M059J (cell line): ENCODE measurements at regions not wholly inside any gene's neighbourhood (a gene's known extent, or its start where the extent isn't known, plus 50 kb on each side); places are given as distances from the start of the nearest gene placed in this dataset.
"Not testable (repeated sequence)": the region's sequence is repeated elsewhere in the genome, so short reads cannot be mapped to it uniquely, and the experiment has no call there.

Experiments used
- DNase-seq: peaks from one replicate; pipeline ENCODE4 v3.0.0-alpha.2; 2012; ENCODE audit warnings: low read depth

DNA sequence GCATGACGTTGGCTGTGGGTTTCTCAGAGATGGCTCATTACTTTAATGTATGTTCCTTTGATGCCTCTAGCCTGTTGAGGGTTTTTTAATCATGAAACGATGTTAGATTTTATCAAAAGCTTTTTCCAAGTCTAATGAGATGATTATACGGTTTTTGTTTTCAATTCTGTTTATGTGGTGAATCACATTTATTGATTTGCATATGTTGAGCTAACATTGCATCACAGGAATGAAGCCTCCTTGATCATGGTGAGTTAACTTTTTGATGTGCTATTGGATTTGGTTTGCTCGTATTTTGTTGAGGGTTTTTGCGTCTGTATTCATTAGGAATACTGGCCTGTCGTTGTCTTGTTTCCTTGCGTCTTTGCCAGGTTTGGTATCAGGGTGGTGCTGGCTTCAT is 52.3 kb upstream of the PTPN12 start:
- no peak for DNase-seq

DNA sequence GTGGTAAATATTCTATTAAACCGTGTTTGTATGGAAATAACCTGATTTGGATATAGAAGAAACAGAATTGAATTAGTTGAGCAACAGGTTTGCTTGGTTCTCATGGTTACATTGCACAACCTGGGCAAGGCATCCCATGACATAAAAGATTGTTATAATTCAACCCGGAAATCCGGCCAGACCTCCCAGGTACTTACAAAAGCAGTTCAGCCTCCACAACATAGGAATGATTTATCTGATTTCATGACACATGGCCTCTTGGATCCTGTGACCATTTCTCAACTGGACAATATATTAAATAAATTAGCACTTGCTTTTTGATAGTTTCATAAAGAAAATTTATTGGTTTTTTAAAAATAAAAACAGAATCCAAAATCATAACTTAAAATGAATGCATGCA is 55.1 kb upstream of the PTPN12 start:
- peak; percentile 64 for DNase-seq

DNA sequence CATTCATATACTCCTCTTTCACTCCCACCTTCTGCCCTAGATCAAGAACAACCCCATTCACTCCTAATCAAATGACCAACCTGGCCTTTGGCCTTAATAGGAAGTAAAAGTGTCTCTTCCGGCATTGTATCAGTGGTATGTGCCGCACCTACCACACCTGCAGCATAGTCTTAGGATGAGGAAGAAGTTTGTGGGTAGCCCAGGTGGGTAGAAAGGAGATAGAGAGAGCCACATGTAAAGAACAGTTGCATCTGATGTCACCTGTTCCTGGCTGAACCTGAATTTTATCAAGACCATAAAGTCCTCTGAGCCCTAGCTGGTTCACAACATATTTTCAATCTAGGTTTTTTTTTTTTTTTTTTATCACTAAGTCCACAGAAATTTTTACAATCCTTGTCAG is 55.5 kb upstream of the PTPN12 start:
- DNase-seq = no peak

DNA sequence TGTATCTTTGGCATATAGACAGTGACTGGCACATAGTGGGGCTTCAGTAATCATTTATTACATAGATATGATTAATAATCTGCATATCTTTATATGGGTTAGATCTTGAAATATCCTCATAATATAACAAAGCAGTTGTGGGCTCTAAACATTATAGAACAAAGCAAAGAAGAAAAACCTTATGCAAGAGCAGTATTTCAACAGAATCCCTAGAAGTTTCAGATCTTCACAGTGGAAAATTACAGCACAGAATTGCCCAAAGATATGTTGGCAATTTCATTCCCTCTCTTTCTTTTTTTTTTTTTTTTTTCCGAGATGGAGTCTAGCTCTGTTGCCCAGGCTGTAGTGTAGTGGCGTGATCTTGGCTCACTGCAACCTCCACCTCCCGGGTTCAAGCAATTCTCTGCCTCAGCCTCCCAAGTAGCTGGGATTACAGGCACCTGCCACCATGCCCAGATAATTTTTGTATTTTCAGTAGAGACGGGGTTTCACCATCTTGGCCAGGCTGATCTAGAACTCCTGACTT is 56.9 kb upstream of the PTPN12 start:
- DNase-seq = not testable (repeated sequence)

DNA sequence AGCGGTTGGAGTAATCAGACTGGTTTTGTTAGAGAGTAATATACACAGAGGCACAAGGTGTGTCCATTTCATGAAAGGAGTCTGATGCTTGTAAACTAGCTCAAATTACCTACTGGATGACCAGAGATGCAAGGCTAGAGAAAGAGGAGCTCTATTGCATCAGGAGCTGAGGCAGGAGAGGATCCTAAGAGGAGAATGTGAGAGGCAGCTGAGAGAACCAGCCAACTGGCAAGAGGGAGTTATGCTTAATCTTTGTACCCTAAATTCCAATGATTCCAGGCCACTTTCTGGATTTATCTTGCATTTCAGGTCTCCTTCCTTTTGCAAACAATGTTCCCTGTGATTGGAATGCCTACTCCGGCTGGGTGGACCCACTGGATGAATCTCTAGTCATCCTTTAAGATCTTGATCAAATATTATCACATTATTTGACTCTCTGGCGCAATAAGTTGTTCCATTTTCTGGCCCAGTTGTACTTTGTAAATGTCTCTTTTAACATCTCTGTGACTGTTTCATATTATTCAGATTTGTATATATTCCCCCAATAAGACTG is 57.5 kb upstream of the PTPN12 start:
- DNase-seq = no peak

DNA sequence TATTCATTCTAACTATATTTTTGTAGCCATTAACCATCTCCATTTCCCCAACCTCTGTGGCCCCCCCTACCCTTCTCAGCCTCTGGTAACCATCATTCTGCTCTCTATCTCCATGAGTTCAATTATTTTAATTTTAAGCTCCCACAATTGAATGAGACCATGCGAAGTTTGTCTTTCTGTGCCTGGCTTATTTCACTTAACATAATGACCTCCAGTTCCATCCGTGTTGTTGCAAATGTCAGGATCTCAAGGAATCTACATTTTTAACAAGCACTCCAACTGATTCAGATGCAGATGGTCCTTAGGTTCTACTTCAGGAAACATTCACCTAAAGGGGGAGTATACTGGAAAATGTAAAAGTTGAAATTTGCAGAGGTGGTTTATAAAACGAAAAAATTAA is 60.2 kb upstream of the PTPN12 start:
- no peak for DNase-seq

DNA sequence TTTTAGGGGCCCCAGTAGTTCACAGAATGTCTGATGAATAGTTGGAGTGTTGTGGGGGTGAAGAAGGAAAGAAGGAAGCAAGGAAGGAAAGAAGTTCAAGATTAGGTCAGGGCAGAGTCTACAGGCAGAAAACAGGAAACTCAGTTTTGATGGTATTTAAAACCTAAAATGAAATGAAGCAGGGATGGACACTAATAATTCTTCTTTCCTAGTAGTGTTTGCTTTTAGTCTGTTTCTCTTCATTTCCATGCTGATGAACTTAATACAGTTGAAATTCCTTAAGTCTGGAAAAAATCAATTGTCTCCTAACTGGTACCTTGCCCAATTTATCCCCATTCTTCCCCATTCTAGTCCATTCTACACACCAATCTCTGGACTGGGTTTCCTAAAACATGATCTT is 59.0 kb upstream of the GSAP start:
- DNase-seq = no peak

DNA sequence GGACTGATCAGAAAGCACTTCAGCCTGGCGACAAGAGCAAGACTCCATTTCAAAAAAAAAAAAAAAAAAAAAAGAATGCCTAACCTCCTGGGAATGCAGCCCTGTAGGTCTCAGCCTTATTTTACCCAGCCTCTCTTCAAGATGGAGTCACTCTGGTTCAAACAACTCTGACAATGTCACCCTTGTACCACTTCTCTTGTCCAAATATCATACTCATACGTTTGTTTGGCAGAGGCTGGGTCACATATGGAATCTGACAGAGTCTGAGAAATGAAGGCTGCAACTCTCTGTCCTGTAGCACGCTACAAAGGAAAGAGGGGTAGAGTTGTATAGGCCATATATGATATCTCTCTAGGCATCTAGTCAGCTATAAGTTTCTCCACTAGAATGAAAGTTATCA is 58.6 kb upstream of the GSAP start:
- no peak for DNase-seq

DNA sequence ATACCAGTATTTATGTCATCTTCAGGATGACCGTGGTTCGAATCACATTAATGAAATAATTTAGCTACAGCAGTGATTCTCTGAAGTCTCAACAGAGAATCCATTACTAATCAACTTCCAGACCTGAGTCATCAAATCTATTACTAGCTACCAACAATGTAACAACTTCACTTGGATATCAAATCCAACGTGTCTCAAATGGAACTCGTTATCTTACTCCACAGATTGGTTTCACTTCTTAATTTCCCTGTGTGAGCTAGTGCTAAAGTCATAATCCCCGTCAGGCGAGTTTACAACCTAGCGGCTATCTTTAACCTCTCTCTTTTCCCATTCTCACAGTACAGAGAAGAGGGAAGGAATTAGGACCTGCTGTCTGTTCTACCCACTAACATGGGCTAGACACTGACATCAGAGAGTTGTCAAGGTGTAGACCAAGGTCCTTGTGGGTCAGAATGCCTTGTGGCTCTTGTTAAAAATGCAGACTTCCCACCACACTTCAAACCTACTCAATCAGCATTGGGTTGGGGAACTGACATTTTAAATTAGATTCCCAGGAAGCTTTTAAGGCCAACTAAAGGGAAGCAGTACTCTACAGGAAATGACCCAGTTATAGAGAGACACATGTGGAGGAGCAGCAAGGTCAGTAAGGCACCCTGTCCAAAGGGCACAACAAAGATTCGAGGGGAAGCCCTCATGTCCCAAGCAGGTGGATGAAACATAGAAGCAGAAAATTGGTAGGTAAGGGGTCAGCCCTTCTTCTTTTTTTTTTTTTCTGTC is 57.3 kb upstream of the GSAP start:
- DNase-seq = peak; percentile 4

DNA sequence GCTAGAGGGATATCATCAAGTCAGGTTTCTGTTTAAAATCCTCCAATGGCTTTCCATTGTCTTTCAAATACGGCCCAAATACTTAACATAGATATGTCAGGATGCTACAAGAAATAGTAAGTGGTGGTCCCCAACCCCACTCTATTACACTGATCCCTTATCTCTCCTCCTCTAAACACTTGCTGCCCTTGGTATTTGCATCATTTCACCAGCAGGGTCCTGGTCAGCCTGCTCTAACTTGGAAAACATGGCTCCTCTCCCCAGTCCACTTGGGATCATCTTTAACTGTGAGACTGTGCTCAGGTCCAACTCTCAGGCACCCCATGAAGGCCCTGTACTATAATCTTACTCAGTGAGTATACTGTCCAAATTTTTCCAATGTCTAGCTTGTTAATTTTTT is 53.8 kb upstream of the GSAP start:
- DNase-seq = no peak

DNA sequence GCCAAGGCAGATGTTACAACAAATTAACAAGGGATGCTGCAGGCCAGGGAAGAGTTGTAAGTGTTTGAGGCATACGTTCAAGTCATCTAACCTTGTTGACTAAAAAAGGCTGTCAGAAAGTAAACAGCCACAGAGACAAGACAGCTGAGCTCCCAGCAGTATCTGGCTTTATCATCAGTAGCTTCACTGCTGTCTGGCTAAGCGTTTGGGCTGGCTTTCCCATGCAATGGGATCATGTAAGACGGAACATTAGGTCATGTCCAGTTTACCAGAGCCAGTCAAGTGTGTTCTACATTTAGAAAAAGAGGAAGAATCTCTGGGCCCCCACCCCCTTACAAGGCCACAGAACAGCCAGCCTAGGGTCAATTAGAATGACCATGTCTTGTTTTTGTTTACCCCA is 51.3 kb upstream of the GSAP start:
- DNase-seq = no peak

DNA sequence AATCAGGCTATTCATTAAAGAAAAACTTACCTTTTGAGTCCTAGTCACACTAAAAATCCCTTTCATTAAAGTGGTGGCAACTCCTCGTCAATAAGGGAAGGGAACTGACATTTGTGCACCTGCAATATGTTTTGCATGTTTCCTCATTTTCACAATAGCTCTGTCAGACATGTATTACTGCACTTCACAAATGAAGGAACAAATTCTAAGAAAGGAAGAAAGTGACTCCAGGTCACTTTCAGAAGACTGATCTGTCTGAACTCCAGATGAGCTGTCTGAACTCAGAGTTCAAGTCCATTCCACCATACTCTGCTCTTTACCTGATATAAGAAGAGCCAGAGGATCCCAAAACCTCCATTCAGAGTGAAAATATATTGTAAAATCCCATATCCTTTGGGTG is 50.3 kb upstream of the GSAP start:
- DNase-seq = no peak
